Astrocyte of the hippocampus (primary cell): ENCODE measurements at regions not wholly inside any gene's neighbourhood (a gene's known extent, or its start where the extent isn't known, plus 50 kb on each side); places are given as distances from the start of the nearest gene placed in this dataset.
A peak's percentile ranks its signal among the peaks of the same experiment; 100 is the strongest.

Experiments used
- DNase-seq: peaks from one replicate; pipeline ENCODE4 v3.0.0; 2011; ENCODE audit warnings: low read depth, low spot score

DNA sequence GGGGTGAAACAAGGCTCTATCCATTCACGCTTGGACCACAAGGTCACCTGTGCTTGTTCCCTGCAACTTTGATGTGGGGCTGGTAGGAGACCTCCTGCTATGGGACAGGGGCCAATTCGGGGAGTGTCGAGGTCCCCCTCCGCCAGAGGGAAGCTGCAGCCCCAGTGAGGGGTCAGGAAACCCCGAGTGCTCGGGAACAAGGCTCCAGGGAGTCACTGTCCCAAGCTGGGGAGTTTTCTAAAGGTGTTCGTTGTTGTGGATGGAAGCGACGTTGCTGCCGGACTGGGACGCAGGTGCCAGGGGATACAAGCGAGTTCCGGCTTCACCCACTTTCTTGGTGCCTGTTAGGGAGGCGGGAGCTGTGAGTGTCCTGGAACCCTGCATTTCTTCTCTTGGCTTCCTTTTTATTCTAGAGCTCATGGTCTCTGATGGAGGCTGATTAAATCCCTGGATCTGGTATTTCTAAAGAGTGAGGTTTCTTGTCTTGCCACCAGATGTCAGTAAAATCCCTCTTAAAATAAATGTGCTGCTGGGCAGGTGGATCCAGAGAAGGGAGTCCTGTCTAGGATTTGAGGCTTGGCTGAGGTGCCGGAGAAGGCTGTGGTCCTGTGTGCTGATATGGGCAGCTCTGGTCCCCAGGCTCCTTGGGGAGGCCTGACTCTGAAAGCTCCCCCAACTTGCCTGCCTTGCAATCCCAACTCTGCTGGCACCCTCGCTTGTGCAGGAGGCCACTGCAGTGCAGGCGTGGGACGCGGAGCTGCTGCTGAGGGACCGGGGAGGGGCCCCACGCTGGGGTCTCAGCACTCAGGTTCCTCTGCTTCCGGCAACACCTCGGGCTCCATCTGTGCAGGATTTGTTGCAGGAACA is 153.9 kb downstream of the TEX29 start:
- peak; percentile 66 for DNase-seq

DNA sequence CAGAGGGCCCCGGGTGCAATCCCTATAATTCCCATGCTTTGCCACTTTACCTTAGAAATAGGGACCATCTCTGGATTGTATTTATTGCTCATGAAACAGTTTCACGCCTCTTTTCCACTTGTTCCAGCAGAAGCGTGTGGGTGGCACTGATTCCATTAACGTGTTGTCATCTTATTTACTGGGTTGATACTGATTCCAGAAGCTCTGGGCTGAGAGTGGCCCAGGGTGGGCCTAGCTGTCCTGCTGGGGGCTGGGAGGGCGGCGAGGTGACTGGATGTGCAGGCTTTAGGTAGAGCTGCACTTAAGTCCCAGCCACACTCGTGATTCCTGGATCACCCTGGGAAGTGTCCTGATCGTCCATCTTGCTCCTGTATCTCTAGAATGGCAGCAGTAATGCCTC is 155.0 kb downstream of the TEX29 start:
- DNase-seq, result no peak

DNA sequence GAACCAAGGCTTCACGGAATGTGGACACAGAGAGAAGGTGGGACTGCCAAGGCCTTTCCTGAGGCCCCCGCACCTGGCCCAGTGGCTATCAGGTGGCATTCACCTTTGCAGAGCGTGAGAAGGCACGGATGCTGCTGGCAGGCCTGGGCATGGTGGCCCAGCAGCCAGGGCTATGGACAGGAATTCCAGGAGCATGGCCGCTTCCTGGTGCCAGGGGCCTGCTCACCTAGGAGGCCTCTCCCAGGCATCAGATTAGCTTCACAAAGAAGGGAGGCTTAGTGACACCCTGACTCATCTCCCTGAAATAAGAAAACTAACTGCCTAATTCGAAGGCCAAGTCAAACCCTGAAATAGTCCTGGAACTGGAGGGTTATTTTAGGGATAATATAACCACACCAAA is 155.8 kb downstream of the TEX29 start:
- DNase-seq, result no peak

DNA sequence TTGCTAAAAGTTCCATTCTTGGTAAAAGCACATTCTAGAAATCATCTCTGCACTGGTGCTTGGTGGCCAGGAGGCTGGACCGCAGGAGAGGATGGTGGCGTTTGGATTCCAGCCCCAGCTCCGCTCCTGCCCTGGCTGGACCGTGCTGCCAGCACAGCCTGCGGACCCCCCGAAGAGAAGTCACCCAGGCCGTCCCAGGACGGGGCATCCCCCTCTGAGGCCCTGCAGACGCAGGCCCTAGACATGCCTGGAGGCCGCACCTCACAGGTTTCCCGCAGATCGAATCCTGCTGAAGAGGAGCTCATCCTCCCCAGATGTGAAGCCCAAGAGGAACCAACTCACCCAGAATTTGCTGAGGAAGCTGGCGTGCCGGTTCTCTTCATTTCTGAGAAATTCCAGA is 159.0 kb downstream of the TEX29 start:
- no peak for DNase-seq

DNA sequence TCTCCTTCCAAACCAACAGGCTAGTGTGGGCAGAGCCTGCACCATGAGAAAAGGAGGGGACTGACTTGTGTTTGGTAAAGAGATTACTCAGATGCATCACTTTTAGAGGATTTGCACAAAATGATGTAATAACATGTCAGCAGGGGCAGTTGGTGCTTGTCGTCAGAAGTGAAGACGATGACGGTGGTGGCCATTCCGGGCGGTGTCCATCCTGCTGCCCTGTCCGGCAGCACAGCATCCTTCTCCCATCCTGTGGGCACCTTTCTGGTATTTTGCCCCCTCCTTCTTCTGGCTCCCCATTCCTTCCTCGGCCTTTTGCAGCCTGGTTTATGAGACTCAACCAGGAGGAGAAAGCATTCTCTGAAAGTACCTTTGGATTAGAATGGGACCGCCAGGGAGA is 160.1 kb downstream of the TEX29 start:
- no peak for DNase-seq

DNA sequence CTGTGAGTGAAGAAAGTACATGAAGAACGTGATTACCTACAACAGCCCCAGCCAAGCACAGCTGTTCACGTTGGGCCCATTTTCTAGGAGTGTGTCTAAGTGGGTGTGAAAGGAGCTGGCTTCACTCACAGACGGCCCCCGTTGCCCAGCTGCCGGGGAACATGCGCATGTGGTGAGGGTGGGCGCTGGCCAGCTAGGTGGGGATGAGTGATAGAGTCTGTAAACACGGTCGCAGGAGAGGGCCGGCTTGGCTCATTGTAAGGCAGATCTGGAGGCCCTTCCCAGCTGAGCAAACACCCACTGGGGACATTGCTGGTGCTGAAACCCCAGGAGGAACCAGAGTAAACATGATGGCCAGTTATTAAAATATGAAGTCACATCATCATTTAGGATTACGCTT is 160.5 kb downstream of the TEX29 start:
- DNase-seq, result no peak

DNA sequence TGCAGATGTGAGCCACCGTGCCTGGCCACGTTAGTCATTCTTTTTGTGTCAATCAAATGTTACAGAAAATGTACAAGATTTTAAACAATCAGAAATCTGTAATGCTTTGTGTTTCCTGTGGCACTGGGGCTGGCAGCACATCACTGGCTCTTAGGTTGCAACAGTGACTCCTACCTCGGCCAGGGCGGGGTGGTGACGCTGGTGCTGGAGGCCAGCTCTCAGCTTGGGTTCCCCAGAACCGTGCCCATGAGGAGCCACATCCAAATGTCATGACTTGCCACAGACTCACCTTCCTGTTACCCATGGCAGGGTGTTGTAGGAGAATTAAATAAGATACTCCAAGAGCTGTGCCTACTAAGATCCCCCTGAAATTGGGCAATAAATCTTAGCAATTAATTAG is 161.7 kb downstream of the TEX29 start:
- DNase-seq, result no peak

DNA sequence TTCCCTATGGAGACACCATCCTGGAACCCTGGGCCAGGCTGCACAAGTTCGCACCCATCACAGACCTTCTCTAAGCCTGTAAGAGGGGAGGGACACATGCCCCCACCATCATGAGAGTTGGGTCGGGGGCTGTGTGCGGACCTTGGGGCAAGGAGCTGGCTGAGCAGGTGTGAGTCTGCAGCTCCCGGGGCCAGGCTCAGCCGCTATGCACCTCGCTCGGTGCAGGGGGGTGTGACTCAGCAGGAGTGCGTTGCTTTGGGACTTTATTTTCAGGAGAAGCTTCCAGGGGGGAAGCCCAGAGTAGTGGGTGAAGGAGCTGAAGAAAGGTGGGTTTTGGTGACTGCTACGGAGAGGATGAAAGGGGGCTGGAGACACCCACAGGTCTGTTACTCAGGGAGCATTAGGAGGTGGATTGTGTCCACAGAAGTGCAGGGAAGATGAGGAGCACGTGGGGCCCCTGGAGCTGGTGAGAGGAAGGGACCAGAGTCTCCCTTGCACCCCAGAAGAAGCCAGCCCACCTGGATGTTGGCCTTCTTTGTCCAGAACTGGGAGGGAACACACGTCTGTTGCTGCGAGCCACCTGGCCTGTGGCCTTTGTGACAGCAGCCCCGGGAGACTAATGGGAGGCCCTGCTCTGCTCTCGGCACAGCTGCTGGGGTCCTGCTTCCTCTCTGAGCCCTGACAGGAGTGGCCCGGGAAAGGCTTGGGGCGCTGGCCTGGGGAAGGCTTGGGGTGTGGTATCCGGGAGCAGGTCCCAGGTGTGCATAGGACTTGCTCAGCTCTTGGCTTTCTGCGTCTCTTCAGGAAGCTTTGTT is 162.6 kb downstream of the TEX29 start:
- no peak for DNase-seq

DNA sequence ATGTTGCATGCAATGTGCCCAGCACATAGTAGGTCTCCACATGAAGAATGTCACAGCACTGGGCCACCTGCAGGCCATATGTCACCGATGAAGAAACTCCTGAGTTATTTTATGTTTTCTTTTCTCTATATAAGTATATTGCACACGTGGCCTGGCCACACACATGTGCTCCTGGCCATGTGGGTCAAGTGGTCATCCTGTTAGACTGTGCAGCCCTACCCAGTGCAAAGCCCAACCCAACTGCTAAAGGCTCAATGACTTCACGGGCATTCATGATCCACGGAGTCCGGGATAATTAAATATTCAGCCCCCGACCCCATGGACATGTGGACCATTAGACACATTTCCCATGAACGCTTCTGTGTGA is 163.2 kb downstream of the TEX29 start:
- no peak for DNase-seq

DNA sequence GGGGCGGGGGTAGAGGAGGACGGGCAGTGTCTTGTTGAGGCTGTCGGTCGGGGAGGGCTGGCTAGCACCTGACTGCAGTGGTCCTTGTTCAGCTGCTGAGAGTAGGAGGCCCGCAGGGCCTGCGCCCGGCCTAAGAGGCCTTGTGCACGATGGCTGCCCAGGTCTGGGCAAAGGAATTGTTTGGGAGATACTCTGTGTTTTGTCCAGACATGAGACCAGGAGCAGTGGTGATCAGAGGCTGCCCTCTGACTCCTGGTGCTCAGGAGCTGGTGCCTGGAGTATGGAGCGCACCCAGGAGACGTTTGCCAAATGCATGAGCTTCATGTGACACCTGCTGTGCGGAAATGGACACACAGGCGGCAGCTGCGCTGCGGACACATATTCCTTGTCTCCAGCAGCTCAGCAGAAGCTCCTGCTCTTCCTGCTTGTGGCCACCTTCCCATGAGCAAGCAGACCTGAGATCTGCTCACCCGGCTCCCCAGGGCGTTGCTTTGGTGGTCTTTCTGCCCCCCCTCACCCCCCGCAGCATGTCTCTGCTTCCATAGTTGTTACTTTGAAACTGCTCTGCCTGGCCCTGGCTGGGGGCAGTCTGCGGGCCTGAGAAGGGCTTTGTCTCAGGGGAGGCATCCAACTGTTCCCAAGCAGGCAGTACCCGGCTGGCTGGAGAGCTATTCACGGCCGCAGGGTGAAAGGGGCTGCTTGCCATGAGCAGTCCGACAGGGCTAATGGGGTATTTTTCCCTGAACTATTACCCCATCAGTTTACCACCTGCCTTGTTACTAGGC is 163.9 kb downstream of the TEX29 start:
- DNase-seq, result no peak

DNA sequence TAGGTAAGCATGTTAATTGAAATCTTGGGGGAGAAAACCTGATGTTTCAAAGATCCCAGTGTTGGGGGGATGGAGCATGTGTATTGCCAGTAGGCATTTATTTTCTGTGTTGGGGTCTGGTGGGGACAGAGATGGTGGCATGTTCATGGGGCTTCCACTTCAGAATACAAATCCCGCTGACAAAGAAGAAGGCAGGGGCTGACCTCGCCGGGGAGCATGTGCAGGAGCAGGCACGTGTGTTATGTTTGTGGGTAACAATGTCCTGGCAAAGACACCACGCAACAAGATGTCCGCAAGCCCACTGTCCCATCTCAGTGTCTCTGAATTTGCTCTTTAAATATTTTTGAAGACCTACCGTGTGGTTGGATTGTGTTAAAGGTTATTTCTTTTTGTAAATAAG is 164.5 kb downstream of the TEX29 start:
- no peak for DNase-seq

DNA sequence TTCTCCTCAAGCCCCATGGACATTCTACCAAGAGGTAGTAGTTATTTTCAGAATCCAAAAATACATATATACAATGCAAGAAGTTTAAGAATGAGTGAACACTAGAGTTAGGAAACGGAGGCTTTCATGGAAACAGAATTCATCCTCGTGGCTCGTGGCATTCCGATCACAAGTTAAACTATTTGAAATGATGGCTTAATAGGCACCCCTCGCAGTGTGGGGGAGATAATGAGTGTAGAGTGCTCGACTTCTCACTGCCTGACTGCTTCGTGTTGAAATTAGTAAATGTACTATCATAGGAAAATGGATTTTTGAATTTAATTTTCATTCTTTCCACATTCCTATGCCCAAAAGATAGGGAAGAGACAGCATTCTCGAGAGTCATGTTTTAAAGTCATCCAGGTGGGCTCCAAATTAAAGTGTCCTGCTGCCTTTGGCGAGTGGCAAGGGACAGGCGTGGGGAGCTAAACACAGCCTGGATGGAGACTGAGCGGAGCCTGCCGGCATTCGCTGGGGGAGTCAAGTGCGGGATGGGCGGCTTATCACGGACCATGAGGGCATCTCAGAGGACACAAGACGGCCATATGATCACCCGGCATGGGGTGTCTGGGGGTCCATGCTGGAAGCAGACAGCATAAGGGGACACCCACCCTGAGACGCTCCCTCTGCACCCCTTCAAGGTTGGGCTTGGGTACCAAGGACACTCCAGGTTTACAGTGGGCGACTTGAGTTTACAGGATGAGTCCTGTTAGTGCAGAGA is 165.2 kb downstream of the TEX29 start:
- no peak for DNase-seq

DNA sequence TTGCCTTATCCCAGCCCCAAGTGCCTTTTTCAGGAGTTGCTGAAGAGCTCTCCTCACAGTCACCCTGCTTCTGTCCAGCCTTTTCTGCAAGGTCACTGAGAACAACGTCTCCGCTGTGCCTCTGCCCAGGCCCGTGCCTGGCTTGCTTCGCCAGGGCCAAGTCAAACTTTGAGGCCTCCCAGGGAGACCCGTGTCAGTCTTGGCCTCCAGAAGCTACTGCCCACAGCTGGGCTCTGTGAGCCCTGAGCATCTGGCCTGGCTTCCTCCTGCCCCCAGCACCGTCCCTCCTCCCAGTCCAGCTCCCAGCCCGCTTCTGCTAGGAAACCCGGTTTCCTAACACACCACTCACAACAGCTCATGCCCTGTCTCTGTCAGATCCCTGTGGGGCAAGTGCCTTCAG is 165.9 kb downstream of the TEX29 start:
- DNase-seq, result no peak

DNA sequence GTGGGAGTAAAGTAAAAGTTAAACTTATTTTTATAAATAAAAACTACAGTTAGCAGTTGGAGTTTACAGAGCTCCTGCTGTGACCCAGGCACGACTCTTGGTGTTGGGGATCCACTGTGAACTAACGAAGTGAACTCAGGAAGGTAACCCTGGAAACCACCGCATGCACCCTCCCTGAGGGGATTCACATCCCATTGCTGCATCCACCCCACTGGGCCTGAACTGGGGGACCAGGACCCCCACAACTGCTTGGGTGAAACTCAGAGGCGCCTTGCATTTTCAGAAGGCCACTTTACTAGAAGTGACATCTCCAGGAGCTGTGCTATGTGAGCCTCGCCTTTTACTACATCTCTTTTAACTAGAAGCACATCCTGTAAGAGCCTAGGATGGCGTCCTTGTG is 166.4 kb downstream of the TEX29 start:
- DNase-seq, result no peak

DNA sequence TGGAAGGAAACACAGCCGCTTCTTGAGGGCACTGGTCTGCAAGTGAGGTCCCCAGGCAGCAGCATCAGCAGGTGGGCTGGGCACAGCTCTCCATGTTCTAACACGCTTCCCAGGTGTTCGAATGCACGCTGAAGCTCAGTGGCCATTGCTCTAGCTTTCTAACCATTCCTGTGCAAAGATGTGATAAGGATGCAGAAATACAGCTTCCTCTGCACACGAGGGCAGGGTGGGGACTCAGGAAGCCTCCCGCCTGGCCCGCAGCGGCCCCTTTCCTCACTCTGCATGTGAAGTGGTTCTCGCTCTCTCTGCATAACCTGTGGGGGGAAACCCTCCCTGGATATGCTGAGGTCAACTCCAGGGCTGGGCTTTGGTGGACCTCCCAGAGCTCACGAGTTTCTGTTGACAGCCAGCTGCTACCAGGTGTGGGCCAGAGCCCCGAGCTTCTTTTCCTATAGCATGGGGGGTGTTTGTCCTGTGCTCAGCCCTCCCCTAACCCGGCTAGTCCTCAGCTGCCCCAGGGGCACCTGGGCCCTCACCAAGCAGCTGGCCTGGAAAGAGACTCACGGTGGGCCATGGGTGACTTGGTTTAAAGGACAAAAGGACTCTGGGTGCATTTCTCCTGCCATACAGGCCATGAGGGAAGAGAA is 168.2 kb downstream of the TEX29 start:
- no peak for DNase-seq

DNA sequence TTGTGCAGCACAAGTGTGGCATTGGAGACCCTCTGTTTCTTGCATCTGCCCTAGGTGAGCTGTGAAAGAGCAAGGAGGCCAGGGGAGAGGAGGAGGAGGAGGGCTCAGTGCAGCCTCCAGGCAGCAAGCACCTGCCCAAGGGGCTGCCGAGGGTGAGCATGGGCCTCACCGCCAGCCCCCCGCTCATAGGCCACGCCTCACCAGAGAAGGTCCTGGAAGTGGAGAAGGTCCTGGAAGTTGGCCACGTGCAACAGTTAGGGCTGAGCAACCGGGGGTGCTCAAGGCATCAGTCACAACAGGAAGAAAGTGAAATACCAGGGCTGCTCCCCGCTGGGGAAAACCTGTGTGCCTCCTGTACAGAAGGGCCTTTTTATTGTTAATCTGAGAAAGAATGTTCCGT is 168.9 kb downstream of the TEX29 start:
- no peak for DNase-seq

DNA sequence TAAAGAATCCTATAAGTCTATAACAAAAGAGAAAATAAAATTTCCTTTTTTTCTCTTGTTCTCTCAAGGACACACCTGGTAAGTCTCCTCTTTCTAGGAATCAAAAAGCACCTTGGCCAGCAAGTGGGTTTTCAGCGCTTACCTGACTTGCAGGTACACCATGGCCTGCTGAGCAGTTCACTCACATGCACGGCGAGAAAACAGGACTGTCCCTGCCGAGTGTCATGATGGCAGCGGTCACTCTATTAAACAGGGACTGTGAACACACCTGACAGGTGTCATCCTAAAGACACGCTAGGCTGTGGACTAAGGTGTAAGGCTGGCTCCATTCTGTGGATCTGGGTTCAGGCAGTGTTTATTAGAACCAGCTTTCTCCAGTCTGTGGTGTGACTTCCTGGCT is 170.2 kb downstream of the TEX29 start:
- DNase-seq, result no peak

DNA sequence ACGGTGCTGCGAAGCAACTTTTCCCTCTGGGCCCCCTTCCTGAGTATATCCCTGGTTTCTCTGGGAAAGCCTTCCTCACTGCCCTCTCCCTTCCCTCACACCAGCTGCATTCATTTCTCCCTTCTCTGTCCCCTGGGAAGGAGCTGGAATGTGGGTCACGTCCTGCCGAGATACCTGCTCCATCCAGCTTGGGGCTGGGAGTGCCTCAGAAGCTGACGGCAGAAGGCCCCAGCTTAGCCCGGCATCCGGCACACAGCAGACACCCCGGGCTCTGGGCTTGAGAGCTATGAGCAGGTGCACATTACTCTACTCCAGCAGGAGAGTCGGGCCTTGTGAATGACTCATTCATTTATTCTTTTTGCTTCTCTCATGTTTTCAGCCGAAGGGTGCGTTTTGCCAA is 170.6 kb downstream of the TEX29 start:
- DNase-seq, result no peak

DNA sequence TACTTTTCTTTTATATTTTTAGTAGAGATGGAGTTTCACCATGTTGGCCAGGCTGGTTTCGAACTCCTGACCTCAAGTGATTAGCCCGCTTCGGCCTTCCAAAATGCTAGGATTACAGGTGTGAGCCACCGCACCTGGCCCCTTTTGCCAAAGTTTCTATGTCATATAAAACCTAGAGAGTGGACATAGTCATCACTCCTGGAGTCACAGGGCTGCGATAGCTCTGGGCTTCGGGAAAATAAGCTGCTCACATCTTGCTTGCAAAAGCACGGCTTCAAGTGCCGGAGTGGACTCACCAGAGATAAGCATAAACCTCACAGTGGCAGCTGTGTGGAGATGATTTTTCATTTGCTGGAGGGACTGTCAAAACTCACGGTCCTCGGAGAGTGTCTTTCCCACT is 171.2 kb downstream of the TEX29 start:
- no peak for DNase-seq

DNA sequence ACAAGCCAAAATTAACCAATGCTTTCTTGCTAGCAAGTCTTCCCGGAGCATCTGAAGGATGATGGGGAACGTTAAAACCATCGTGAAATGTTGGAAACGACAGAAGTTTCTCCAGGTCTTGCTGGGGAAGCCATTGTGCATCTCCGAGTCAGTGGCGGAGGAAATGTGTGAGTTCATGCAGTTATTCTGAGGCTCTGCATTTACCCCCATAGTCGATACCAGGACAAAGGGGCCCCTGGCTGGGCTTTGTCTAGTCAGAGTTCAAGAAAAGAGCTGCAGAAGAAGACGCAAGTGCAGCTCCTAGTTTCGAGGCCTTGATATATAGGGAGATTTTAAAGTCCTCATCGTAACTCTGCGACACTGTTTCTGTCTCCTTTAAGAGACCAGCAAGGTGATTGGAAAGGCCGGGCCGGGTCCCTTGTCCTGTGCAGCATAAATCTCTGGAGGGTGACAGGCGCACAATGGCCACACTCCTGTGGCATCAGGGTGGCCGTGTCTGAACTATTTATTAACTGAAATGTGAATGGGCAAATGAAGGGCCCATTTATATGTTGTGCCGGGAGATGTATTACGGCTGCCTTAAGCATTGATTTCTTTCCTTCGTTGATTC is 172.0 kb downstream of the TEX29 start:
- no peak for DNase-seq

DNA sequence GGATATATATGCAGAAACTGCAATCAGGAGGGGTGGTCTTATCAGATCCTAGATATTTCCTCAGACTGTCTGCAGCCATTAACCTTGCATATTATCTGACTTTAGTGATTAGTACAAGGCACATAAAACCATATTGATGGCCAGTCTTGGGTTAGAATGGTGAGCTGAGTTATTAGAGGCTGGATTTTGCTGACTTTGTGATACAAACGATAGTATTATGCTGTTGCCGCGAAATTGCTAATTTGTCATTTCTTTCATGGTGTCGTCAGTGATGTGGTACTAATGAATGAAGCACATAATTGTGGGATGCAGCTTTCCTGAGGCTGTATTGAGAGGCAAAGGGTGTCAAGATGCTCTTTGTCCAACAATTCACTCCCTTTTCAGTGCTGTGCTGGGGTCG is 172.5 kb downstream of the TEX29 start:
- no peak for DNase-seq
